Prostate gland (tissue), 2 donors: ENCODE measurements at regions not wholly inside any gene's neighbourhood (a gene's known extent, or its start where the extent isn't known, plus 50 kb on each side); places are given as distances from the start of the nearest gene placed in this dataset.

Source experiments
- DNase-seq: peaks from one replicate; pipeline ENCODE4 v3.0.0-alpha.2; 2019; ENCODE audit warnings: low spot score
- H3K27ac ChIP-seq, 2 donors: fragments of 200-600 bp; sonication (generic); 2 replicates each; pipeline ENCODE4 v1.5.1; 2017 to 2019
- H3K27me3 ChIP-seq: fragments of 200-600 bp; sonication (generic); replicated peaks from 2 replicates; pipeline ENCODE4 v1.5.1; 2019; ENCODE audit not compliant: insufficient read depth
- H3K36me3 ChIP-seq, 2 donors: fragments of 200-600 bp; sonication (generic); 1 replicate in 1 of 2; 2 replicates in 1 of 2; pipeline versions ENCODE4 v1.5.1 to v1.8.1; 2017 to 2019
- H3K4me1 ChIP-seq: fragments of 200-600 bp; sonication (generic); replicated peaks from 2 replicates; pipeline ENCODE4 v1.5.1; 2019
- H3K4me3 ChIP-seq, 2 donors: fragments of 200-600 bp; sonication (generic); 2 replicates each; pipeline ENCODE4 v1.5.1; 2017 to 2019
- H3K9me3 ChIP-seq: fragments of 200-600 bp; sonication (generic); 2 replicates; pipeline ENCODE4 v1.5.1; 2017
- CTCF ChIP-seq, 4 experiments: fragments of 200-600 bp in 2 of 4; fragments of 450-650 bp in 2 of 4; sonication (generic) in 2 of 4; IDR thresholded peaks; 1 replicate in 3 of 4; 2 replicates in 1 of 4; pipeline ENCODE4 v1.5.1; 2016 to 2019; ENCODE audit warnings: antibody characterized with exemption in 4 of 4, mild to moderate bottlenecking in 2 of 4, moderate library complexity in 2 of 4
- POLR2A ChIP-seq: fragments of 450-650 bp; IDR thresholded peaks from one replicate; pipeline ENCODE4 v1.6.1; 2016; ENCODE audit warnings: antibody characterized with exemption, mild to moderate bottlenecking
- POLR2AphosphoS5 ChIP-seq: sonication (generic); formaldehyde crosslinking; IDR thresholded peaks from one replicate; pipeline ENCODE4 v1.6.1; 2017; ENCODE audit warnings: antibody characterized with exemption
- WGBS: methylation state at CpG from one replicate; pipeline ENCODE4 v1.1.5; 2018; 5-methylcytosine and 5-hydroxymethylcytosine counted together
- intact Hi-C: fragments of 100-400 bp; cut with DNase I; formaldehyde crosslinking; loops from one replicate; pipeline ENCODE4 v1.14.2; 2022

- no peak for TF ChIP-seq POLR2AphosphoS5
- TF ChIP-seq CTCF (IDR thresholded peaks at IDR 0.05): no peak
- TF ChIP-seq POLR2A: no peak
- Histone ChIP-seq H3K4me1 (no peaks in the 10 kb centered on the region), H3K36me3 (no peaks in the 10 kb centered on the region)
Observed at GRCh38 chr11:86181379-86181778, 63.2 kb upstream of the EED start.

GRCh38 chr11:86180851-86181250 lies 63.7 kb upstream of the EED start:
- H3K36me3 ChIP-seq: no peaks in the 10 kb centered on the region
- 91% methylated on average over 4 of the region's 4 CpGs for WGBS

More at GRCh38 chr11:86181379-86181778, 63.2 kb upstream of the EED start:
- H3K4me3 ChIP-seq: no peak overlapping the region
- 94% methylated on average over 4 of the region's 4 CpGs for WGBS
- H3K27ac ChIP-seq: no peak overlapping the region
- H3K9me3 ChIP-seq: no peaks in the 10 kb centered on the region
- no peaks in the 10 kb centered on the region for H3K27me3 ChIP-seq
- intact Hi-C loops: no loop called here
- no peak for DNase-seq

GRCh38 chr11:86180423-86180822 lies 64.1 kb upstream of the EED start:
- H3K4me3 ChIP-seq: no peak overlapping the region
- TF ChIP-seq CTCF (IDR thresholded peaks at IDR 0.05): no peak
- TF ChIP-seq POLR2AphosphoS5: no peak
- no peak for TF ChIP-seq POLR2A
- H3K4me1 ChIP-seq: no peaks in the 10 kb centered on the region
- WGBS: 84% methylated on average over 6 of the region's 6 CpGs
- no peak for DNase-seq
- H3K27me3 ChIP-seq: no peaks in the 10 kb centered on the region
- no peak overlapping the region for H3K27ac ChIP-seq
- intact Hi-C loops: no loop called here
- H3K9me3 ChIP-seq: no peaks in the 10 kb centered on the region
- no peaks in the 10 kb centered on the region for H3K36me3 ChIP-seq

More at GRCh38 chr11:86180851-86181250, 63.7 kb upstream of the EED start:
- no peaks in the 10 kb centered on the region for H3K9me3 ChIP-seq
- intact Hi-C loops: no loop called here
- TF ChIP-seq POLR2AphosphoS5 (no peak), CTCF (IDR thresholded peaks at IDR 0.05) (no peak), POLR2A (no peak)
- H3K27ac ChIP-seq: no peak overlapping the region
- DNase-seq: no peak
- no peaks in the 10 kb centered on the region for H3K27me3 ChIP-seq
- H3K4me3 ChIP-seq: no peak overlapping the region
- no peaks in the 10 kb centered on the region for H3K4me1 ChIP-seq

- no peaks in the 10 kb centered on the region for H3K9me3 ChIP-seq
- no peak overlapping the region for H3K4me3 ChIP-seq
- DNase-seq: peak; percentile 22
- H3K36me3 ChIP-seq: no peaks in the 10 kb centered on the region
- WGBS: 21% methylated on average over 5 of the region's 5 CpGs
- H3K4me1 ChIP-seq: no peaks in the 10 kb centered on the region
- intact Hi-C loops: no loop called here
- H3K27me3 ChIP-seq: no peaks in the 10 kb centered on the region
- H3K27ac ChIP-seq: no peak overlapping the region
- TF ChIP-seq POLR2AphosphoS5: peak; percentile 65
- no peak for TF ChIP-seq CTCF (IDR thresholded peaks at IDR 0.05)
Observed at GRCh38 chr11:86179646-86180064, 64.9 kb upstream of the EED start.

GRCh38 chr11:86177302-86177701 lies 67.3 kb upstream of the EED start:
- intact Hi-C loops: no loop called here
- Histone ChIP-seq H3K9me3 (no peaks in the 10 kb centered on the region), H3K27me3 (no peaks in the 10 kb centered on the region), H3K36me3 (no peaks in the 10 kb centered on the region), H3K27ac (no peak overlapping the region), H3K4me3 (no peak overlapping the region), H3K4me1 (no peaks in the 10 kb centered on the region)
- DNase-seq: no peak
- TF ChIP-seq CTCF (IDR thresholded peaks at IDR 0.05) (no peak), POLR2AphosphoS5 (no peak), POLR2A (no peak)
